Cerebellar nuclear complex (tissue), 1 donor: ENCODE measurements at regions not wholly inside any gene's neighbourhood (a gene's known extent, or its start where the extent isn't known, plus 50 kb on each side); places are given as distances from the start of the nearest gene placed in this dataset.

Source experiments
- DNase-seq, 2 experiments: peaks; one replicate each; lab custom pipeline; 2025; lab: John Stamatoyannopoulos, UW

GRCh38 chr10:9735731-9736130, 1281.9 kb upstream of the CELF2 start:
- no peak for DNase-seq

- DNase-seq: no peak
Observed at GRCh38 chr10:9743639-9744038, 1274.0 kb upstream of the CELF2 start.

GRCh38 chr10:9745158-9745557, 1272.5 kb upstream of the CELF2 start:
- DNase-seq: no peak

GRCh38 chr10:9757176-9757575, 1260.5 kb upstream of the CELF2 start:
- DNase-seq: no peak

GRCh38 chr10:9759596-9759995, 1258.1 kb upstream of the CELF2 start:
- DNase-seq: no peak

GRCh38 chr10:9762966-9763656, 1254.6 kb upstream of the CELF2 start:
- no peak for DNase-seq

GRCh38 chr10:9766762-9767161, 1250.9 kb upstream of the CELF2 start:
- no peak for DNase-seq

- no peak for DNase-seq
Observed at GRCh38 chr10:9781666-9782065, 1236.0 kb upstream of the CELF2 start.

GRCh38 chr10:9786101-9786500, 1231.6 kb upstream of the CELF2 start:
- DNase-seq: no peak

- no peak for DNase-seq
Observed at GRCh38 chr10:9786576-9786975, 1231.1 kb upstream of the CELF2 start.

- DNase-seq: no peak
Observed at GRCh38 chr10:9789996-9790395, 1227.7 kb upstream of the CELF2 start.

GRCh38 chr10:9792181-9792580, 1225.5 kb upstream of the CELF2 start:
- DNase-seq: no peak

GRCh38 chr10:9796564-9796963, 1221.1 kb upstream of the CELF2 start:
- DNase-seq: no peak

- no peak for DNase-seq
Observed at GRCh38 chr10:9800011-9800410, 1217.7 kb upstream of the CELF2 start.

- no peak for DNase-seq
Observed at GRCh38 chr10:9800571-9800970, 1217.1 kb upstream of the CELF2 start.

- DNase-seq: no peak
Observed at GRCh38 chr10:9807846-9808245, 1209.8 kb upstream of the CELF2 start.

GRCh38 chr10:9811601-9812000, 1206.1 kb upstream of the CELF2 start:
- DNase-seq: no peak

GRCh38 chr10:9814285-9814864, 1203.3 kb upstream of the CELF2 start:
- no peak for DNase-seq

- DNase-seq: no peak
Observed at GRCh38 chr10:9819756-9820494, 1197.7 kb upstream of the CELF2 start.

GRCh38 chr10:9823268-9823930, 1194.3 kb upstream of the CELF2 start:
- no peak for DNase-seq

GRCh38 chr10:9824631-9825071, 1193.0 kb upstream of the CELF2 start:
- no peak for DNase-seq

- DNase-seq: no peak
Observed at GRCh38 chr10:9825491-9826018, 1192.1 kb upstream of the CELF2 start.
